ENCODE measurements at regions not wholly inside any gene's neighbourhood (a gene's known extent, or its start where the extent isn't known, plus 50 kb on each side); places are given as distances from the start of the nearest gene placed in this dataset.

DNA sequence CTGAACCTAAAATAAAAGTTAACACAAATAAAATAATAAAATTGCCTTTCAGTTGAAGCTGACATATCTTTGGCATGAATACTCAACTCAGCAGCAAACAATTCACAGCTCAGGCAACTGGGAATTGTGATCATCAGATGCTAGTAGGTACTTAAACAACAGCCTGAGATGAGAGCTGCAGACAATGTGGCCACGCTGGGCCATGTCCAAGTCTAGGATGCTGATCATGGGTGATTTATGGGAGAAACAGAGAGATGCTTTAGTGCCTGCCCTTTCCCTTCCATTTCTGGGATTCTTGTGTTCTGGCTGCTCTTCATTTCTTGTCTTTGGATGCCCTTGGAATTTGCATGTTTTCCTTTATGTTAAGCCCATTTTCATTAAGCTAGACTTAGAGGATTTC lies 212.4 kb upstream of the CWC22 start:
- H3K4me2 ChIP-seq (ENCODE audit: low read length) = no peak overlapping the region
- H3K9ac ChIP-seq (ENCODE audit: low read length) = no peak overlapping the region
- H3K9me2 ChIP-seq (ENCODE audit: insufficient read depth) = no peaks in the 10 kb centered on the region
- H3K27me3 ChIP-seq (ENCODE audit: insufficient read depth, low read length) = no peaks in the 10 kb centered on the region
- H3K4me1 ChIP-seq (ENCODE audit: control insufficient read depth in 1 of 2, insufficient read depth in 2 of 2, low read length in 2 of 2) = no peaks in the 10 kb centered on the region
- H3K36me3 ChIP-seq (ENCODE audit: control insufficient read depth in 1 of 2, insufficient read depth in 2 of 2, low read length in 2 of 2) = no peaks in the 10 kb centered on the region
- intact Hi-C loops (cut with micrococcal nuclease) = no loop called here
- BruUV-seq (replicated peaks) = no TSS peak
- H4K20me1 ChIP-seq (ENCODE audit: insufficient read depth) = no peaks in the 10 kb centered on the region
- H2AFZ ChIP-seq (ENCODE audit: low read depth, low read length, poor library complexity, severe bottlenecking) = no peak overlapping the region
- H3K9me3 ChIP-seq (ENCODE audit: control insufficient read depth in 1 of 2, insufficient read depth in 1 of 2, low read depth in 1 of 2, low read length in 2 of 2) = peaks cover 0 to 5% of the 10 kb centered on the region in 2 experiments; a peak in 2 of 4 replicates
- CTCF ChIA-PET = no interaction called here
- H3K79me2 ChIP-seq (ENCODE audit: insufficient read depth, low read length) = no peaks in the 10 kb centered on the region
- no peak overlapping the region for H3K27ac ChIP-seq (ENCODE audit: low read depth, low read length)
- TF ChIP-seq, protein P1, sequence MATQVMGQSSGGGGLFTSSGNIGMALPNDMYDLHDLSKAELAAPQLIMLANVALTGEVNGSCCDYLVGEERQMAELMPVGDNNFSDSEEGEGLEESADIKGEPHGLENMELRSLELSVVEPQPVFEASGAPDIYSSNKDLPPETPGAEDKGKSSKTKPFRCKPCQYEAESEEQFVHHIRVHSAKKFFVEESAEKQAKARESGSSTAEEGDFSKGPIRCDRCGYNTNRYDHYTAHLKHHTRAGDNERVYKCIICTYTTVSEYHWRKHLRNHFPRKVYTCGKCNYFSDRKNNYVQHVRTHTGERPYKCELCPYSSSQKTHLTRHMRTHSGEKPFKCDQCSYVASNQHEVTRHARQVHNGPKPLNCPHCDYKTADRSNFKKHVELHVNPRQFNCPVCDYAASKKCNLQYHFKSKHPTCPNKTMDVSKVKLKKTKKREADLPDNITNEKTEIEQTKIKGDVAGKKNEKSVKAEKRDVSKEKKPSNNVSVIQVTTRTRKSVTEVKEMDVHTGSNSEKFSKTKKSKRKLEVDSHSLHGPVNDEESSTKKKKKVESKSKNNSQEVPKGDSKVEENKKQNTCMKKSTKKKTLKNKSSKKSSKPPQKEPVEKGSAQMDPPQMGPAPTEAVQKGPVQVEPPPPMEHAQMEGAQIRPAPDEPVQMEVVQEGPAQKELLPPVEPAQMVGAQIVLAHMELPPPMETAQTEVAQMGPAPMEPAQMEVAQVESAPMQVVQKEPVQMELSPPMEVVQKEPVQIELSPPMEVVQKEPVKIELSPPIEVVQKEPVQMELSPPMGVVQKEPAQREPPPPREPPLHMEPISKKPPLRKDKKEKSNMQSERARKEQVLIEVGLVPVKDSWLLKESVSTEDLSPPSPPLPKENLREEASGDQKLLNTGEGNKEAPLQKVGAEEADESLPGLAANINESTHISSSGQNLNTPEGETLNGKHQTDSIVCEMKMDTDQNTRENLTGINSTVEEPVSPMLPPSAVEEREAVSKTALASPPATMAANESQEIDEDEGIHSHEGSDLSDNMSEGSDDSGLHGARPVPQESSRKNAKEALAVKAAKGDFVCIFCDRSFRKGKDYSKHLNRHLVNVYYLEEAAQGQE (IDR thresholded peaks at IDR 0.05; ENCODE audit: low read depth) = no peak
- TF ChIP-seq EZH2phosphoT487 (IDR thresholded peaks at IDR 0.05; ENCODE audit: borderline replicate concordance) = no peak
- no peak for TF ChIP-seq FOSL1 (IDR thresholded peaks at IDR 0.05; ENCODE audit: low read depth)
- TF ChIP-seq CBX3 (IDR thresholded peaks at IDR 0.05; ENCODE audit: low read depth) = no peak
- no peak for TF ChIP-seq ZFX (IDR thresholded peaks at IDR 0.05)
- TF ChIP-seq RAD21 (IDR thresholded peaks at IDR 0.05; ENCODE audit: low read depth) = no peak
- TF ChIP-seq EGR1 (IDR thresholded peaks at IDR 0.05; ENCODE audit: low read depth) = no peak
- no peak for TF ChIP-seq ZNF274 (IDR thresholded peaks at IDR 0.05; ENCODE audit: low read depth, low read length)
- TF ChIP-seq, protein P2, sequence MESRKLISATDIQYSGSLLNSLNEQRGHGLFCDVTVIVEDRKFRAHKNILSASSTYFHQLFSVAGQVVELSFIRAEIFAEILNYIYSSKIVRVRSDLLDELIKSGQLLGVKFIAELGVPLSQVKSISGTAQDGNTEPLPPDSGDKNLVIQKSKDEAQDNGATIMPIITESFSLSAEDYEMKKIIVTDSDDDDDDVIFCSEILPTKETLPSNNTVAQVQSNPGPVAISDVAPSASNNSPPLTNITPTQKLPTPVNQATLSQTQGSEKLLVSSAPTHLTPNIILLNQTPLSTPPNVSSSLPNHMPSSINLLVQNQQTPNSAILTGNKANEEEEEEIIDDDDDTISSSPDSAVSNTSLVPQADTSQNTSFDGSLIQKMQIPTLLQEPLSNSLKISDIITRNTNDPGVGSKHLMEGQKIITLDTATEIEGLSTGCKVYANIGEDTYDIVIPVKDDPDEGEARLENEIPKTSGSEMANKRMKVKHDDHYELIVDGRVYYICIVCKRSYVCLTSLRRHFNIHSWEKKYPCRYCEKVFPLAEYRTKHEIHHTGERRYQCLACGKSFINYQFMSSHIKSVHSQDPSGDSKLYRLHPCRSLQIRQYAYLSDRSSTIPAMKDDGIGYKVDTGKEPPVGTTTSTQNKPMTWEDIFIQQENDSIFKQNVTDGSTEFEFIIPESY (IDR thresholded peaks at IDR 0.05; ENCODE audit: extremely low read depth, insufficient replicate concordance, low read length) = no peak
- TF ChIP-seq CEBPB (IDR thresholded peaks at IDR 0.05; ENCODE audit: low read depth) = no peak
- TF ChIP-seq, protein P3, sequence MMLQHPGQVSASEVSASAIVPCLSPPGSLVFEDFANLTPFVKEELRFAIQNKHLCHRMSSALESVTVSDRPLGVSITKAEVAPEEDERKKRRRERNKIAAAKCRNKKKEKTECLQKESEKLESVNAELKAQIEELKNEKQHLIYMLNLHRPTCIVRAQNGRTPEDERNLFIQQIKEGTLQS (IDR thresholded peaks at IDR 0.05) = no peak
- no peak for TF ChIP-seq SP1 (IDR thresholded peaks at IDR 0.05; ENCODE audit: low read depth)
- DNase-seq (ENCODE audit: low read depth, low spot score) = no peak
- POLR2A ChIA-PET = no interaction called here
- H3K4me3 ChIP-seq (replicated peaks in 1 of 2; ENCODE audit: low read depth in 1 of 2, low read length in 2 of 2) = no peak overlapping the region
- no peak for ATAC-seq
- RAD21 ChIA-PET (ENCODE audit: low non-redundant PET in 1 of 2, low total read pairs in 2 of 2, uncharacterized antibody in 2 of 2, unreplicated experiment in 2 of 2) = no interaction called here
